Nephron (organoid): ENCODE measurements at regions not wholly inside any gene's neighbourhood (a gene's known extent, or its start where the extent isn't known, plus 50 kb on each side); places are given as distances from the start of the nearest gene placed in this dataset.

ENCODE experiments used
- H3K27ac Mint-ChIP-seq, 3 experiments: 2 replicates each; pipeline ENCODE4 v1.8.0; 2020; ENCODE audit warnings: mixed read lengths in 3 of 3, mild to moderate bottlenecking in 2 of 3, moderate library complexity in 1 of 3
- H3K27me3 Mint-ChIP-seq: 2 replicates; pipeline ENCODE4 v1.8.0; 2021; ENCODE audit warnings: low read depth, mild to moderate bottlenecking, moderate library complexity, mixed read lengths
- H3K36me3 Mint-ChIP-seq: 2 replicates; pipeline ENCODE4 v1.8.0; 2020; ENCODE audit warnings: low read depth, mixed read lengths
- H3K4me1 Mint-ChIP-seq: 2 replicates; pipeline ENCODE4 v1.8.0; 2020; ENCODE audit warnings: mixed read lengths
- H3K4me3 Mint-ChIP-seq, 3 experiments: 2 replicates each; pipeline ENCODE4 v1.8.0; 2020; ENCODE audit warnings: mild to moderate bottlenecking in 3 of 3, mixed read lengths in 3 of 3, moderate library complexity in 2 of 3
- H3K9me3 Mint-ChIP-seq: 2 replicates; pipeline ENCODE4 v1.8.0; 2020; ENCODE audit warnings: mixed read lengths
- TF ChIP-seq, protein P1 (sequence below), 3 experiments: fragments of 200-600 bp; sonication (generic); IDR thresholded peaks; one replicate each; pipeline ENCODE4 v1.5.0; 2021; ENCODE audit warnings: antibody characterized with exemption in 3 of 3; ENCODE audit not compliant: unreplicated experiment in 3 of 3

DNA sequence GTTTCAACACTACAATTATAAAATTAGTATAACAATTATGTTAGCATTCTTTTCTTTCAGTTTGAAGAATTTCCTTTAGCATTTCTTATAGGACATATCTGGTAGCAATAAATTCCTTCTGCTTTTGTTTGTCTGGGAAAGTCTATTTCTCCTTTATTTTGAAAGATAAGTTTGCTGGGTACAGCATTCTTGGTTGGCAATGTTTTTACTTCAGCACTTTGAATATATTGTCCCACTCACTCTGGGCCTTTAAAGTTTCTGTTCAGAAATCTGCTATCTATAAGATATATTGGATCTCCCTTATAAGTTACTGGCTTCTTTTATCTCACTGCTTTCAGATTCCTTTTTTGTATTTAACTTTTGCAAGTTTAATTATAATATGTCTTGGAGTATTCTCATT, 222.1 kb downstream of the PARM1 start:
- TF ChIP-seq, protein P1, sequence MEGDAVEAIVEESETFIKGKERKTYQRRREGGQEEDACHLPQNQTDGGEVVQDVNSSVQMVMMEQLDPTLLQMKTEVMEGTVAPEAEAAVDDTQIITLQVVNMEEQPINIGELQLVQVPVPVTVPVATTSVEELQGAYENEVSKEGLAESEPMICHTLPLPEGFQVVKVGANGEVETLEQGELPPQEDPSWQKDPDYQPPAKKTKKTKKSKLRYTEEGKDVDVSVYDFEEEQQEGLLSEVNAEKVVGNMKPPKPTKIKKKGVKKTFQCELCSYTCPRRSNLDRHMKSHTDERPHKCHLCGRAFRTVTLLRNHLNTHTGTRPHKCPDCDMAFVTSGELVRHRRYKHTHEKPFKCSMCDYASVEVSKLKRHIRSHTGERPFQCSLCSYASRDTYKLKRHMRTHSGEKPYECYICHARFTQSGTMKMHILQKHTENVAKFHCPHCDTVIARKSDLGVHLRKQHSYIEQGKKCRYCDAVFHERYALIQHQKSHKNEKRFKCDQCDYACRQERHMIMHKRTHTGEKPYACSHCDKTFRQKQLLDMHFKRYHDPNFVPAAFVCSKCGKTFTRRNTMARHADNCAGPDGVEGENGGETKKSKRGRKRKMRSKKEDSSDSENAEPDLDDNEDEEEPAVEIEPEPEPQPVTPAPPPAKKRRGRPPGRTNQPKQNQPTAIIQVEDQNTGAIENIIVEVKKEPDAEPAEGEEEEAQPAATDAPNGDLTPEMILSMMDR (IDR thresholded peaks at IDR 0.05; ENCODE audit: unreplicated experiment in 3 of 3): no peak
- Mint-ChIP-seq H3K4me1 (peaks cover 4% of the 10 kb centered on the region), H3K27me3 (peaks cover 4% of the 10 kb centered on the region), H3K9me3 (peaks cover 31% of the 10 kb centered on the region), H3K36me3 (no peaks in the 10 kb centered on the region), H3K4me3 (no peak overlapping the region), H3K27ac (no peak overlapping the region)

DNA sequence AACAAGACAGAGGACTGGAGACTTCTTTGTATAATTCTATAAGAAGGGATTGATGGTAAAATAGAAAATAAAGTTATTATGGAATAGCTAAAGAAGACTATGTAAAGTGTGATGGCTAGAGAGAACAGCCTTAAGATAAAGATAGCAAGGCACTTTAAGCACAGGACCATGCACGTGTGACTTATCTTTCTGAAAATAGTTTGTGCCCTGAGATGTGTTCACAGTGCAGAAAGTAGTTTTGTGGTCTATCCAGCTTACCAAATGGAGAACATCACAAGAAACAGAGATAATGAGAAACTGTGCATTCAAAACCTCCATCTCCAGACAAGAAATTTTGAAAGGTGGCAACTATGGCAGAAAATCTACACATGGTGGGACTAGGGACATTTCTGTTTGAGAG, 213.3 kb downstream of the PARM1 start:
- H3K9me3 Mint-ChIP-seq: no peaks in the 10 kb centered on the region
- H3K4me1 Mint-ChIP-seq: peaks cover 6% of the 10 kb centered on the region
- no peak overlapping the region for H3K4me3 Mint-ChIP-seq
- peaks cover 5% of the 10 kb centered on the region for H3K27me3 Mint-ChIP-seq
- TF ChIP-seq, protein P1 (IDR thresholded peaks at IDR 0.05; ENCODE audit: unreplicated experiment in 3 of 3): no peak
- no peaks in the 10 kb centered on the region for H3K36me3 Mint-ChIP-seq
- no peak overlapping the region for H3K27ac Mint-ChIP-seq

DNA sequence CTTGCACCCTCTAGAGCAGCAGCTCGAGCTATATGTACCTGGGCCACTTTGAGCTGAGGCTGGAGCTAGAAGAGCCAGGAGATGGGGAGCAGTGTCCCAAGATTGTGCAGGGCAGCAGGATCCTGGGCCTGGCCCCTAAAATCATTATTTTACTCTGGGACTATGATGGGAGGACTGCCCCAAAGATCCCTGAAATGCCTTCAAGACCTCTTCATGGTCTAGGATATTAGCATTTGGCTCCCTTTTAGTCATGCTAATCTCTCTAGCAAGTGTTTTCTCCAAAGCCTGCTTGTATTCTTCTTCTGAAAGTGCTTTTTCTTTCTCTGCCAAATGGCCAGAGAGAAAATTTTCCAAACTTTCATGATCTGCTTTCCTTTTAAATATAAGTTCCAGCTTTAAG, 211.6 kb downstream of the PARM1 start:
- Mint-ChIP-seq H3K27me3 (peaks cover 5% of the 10 kb centered on the region), H3K4me1 (peaks cover 6% of the 10 kb centered on the region), H3K36me3 (no peaks in the 10 kb centered on the region), H3K9me3 (no peaks in the 10 kb centered on the region), H3K27ac (no peak overlapping the region), H3K4me3 (no peak overlapping the region)
- TF ChIP-seq, protein P1 (IDR thresholded peaks at IDR 0.05; ENCODE audit: unreplicated experiment in 3 of 3): no peak

DNA sequence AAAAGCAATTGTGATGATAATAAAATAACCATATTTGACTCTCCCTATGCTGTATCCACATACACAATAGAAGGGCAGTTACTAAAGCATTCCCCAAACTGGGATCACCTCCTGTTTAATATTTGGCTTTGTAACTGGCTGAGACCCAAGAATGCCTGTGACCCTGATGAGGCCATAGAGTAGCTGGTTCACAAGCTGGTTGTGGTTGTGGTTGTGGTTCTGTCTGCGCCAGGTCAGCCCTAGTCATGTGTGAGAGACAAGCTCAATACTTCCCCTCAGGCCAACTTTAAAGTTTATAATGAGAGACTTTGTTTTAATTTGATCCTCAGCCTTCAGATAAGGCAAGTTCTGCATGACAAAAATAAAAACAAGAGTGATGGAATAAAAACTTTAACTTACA, 209.9 kb downstream of the PARM1 start:
- no peaks in the 10 kb centered on the region for H3K9me3 Mint-ChIP-seq

DNA sequence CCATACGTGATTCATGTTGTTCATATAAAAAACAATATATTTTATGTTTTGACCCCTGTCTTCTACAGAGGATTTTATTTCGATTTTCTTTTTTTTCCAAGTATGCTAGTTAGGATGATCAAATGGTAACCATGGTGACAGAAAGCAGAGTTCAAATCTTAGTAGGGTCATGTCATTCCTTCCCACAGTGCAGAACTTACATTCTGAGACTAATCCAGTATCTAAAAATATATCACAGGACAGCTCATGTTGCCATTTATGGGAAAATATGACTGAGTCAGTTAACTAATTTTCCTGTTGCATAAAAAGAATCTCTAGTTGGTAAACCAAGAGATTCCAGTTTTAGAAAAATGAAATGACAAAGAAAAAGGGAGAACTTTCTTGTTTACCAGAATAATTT, 209.5 kb downstream of the PARM1 start:
- Mint-ChIP-seq H3K4me1 (peaks cover 6% of the 10 kb centered on the region), H3K27ac (no peak overlapping the region), H3K9me3 (no peaks in the 10 kb centered on the region), H3K36me3 (no peaks in the 10 kb centered on the region), H3K4me3 (no peak overlapping the region), H3K27me3 (no peaks in the 10 kb centered on the region)
- TF ChIP-seq, protein P1 (IDR thresholded peaks at IDR 0.05; ENCODE audit: unreplicated experiment in 3 of 3): no peak

More for the DNA sequence above, 209.9 kb downstream of the PARM1 start:
- H3K4me3 Mint-ChIP-seq: no peak overlapping the region
- H3K27ac Mint-ChIP-seq: no peak overlapping the region
- TF ChIP-seq, protein P1 (IDR thresholded peaks at IDR 0.05; ENCODE audit: unreplicated experiment in 3 of 3): no peak
- no peaks in the 10 kb centered on the region for H3K27me3 Mint-ChIP-seq
- no peaks in the 10 kb centered on the region for H3K36me3 Mint-ChIP-seq
- peaks cover 6% of the 10 kb centered on the region for H3K4me1 Mint-ChIP-seq

DNA sequence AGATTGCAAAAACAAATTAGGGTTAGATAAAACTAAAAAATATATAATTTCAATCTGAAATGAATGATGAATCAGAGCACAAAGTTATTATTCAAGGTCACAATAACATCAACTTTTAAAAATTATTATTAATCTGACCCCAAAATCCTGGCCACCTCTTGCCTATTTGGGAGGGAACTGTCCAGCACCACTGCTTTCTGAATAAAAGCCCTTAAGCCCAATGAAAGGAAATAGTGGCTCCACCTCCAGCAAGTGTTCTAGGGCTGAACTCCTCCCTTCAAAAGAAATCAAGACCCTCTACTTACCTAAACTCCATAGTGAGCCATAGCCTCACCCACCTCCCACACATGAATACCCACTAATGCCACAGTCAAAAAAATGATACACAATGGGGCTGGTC, 208.2 kb downstream of the PARM1 start:
- H3K27me3 Mint-ChIP-seq: no peaks in the 10 kb centered on the region
- TF ChIP-seq, protein P1 (IDR thresholded peaks at IDR 0.05; ENCODE audit: unreplicated experiment in 3 of 3): no peak

More for the DNA sequence above, 208.2 kb downstream of the PARM1 start:
- Mint-ChIP-seq H3K4me1 (peaks cover 6% of the 10 kb centered on the region), H3K9me3 (no peaks in the 10 kb centered on the region), H3K27ac (no peak overlapping the region), H3K4me3 (no peak overlapping the region), H3K36me3 (no peaks in the 10 kb centered on the region)
